Small intestine (tissue), 7 donors: ENCODE measurements at regions not wholly inside any gene's neighbourhood (a gene's known extent, or its start where the extent isn't known, plus 50 kb on each side); places are given as distances from the start of the nearest gene placed in this dataset.
"Not testable (repeated sequence)": the region's sequence is repeated elsewhere in the genome, so short reads cannot be mapped to it uniquely, and the experiment has no call there.

Experiments
- DNase-seq, 2 donors: peaks; one replicate each; pipeline versions ENCODE4 v3.0.0 to v3.0.0-alpha.2; 2013
- FAIRE-seq: peaks from 2 replicates; lab custom pipeline; 2012; peaks lifted over from hg19 to GRCh38; lab: Jason Lieb, UNC
- H3K27ac ChIP-seq, 3 donors: one replicate each; pipeline ENCODE4 v1.5.1; 2013; ENCODE audit warnings: low read length in 2 of 3, mild to moderate bottlenecking in 2 of 3, control low read depth in 1 of 3, inconsistent platforms in 1 of 3, low read depth in 1 of 3, moderate library complexity in 1 of 3
- H3K27me3 ChIP-seq, 3 donors: one replicate each; pipeline ENCODE4 v1.6.1; 2013; ENCODE audit warnings: low read length in 3 of 3, inconsistent platforms in 1 of 3; ENCODE audit not compliant: control insufficient read depth in 3 of 3, insufficient read depth in 3 of 3
- H3K36me3 ChIP-seq, 3 donors: one replicate each; pipeline ENCODE4 v1.6.1; 2013; ENCODE audit warnings: low read length in 3 of 3, inconsistent platforms in 1 of 3, low read depth in 1 of 3, mild to moderate bottlenecking in 1 of 3, moderate library complexity in 1 of 3; ENCODE audit not compliant: control insufficient read depth in 3 of 3, insufficient read depth in 2 of 3
- H3K4me1 ChIP-seq, 3 donors: one replicate each; pipeline ENCODE4 v1.6.1; 2013; ENCODE audit warnings: low read length in 2 of 3, inconsistent platforms in 1 of 3, low read depth in 1 of 3, mild to moderate bottlenecking in 1 of 3, moderate library complexity in 1 of 3; ENCODE audit not compliant: control insufficient read depth in 3 of 3, insufficient read depth in 2 of 3
- H3K4me3 ChIP-seq, 3 donors: one replicate each; pipeline ENCODE4 v1.5.1; 2013; ENCODE audit warnings: low read length in 3 of 3, control low read depth in 1 of 3, inconsistent platforms in 1 of 3, low read depth in 1 of 3, mild to moderate bottlenecking in 1 of 3, moderate library complexity in 1 of 3
- H3K9me3 ChIP-seq, 2 donors: one replicate each; pipeline ENCODE4 v1.6.1; 2013; ENCODE audit warnings: low read depth in 1 of 2, low read length in 1 of 2; ENCODE audit not compliant: control insufficient read depth in 2 of 2, insufficient read depth in 1 of 2
- WGBS, 3 donors: extraction: QIAGEN DNeasy Blood & Tissue Kit; methylation state at CpG; one replicate each; pipeline ENCODE4 v1.1.7; 2013; 5-methylcytosine and 5-hydroxymethylcytosine counted together
- donor health status: healthy with polysubstance abuse.
- donor health status: control.
- donor health status: control.
- donor health status: Bipolar disorder and iron deficiency.
- donor health status: healthy.

- 68 to 69% (median 69%) methylated on average over 7 of the region's 7 CpGs for WGBS, 3 donors
- H3K27me3 ChIP-seq: peaks cover 3 to 15% (median 4%) of the 10 kb centered on the region in 3 donors
- H3K9me3 ChIP-seq: no peaks in the 10 kb centered on the region
- H3K4me3 ChIP-seq: peak overlapping the region in 1 of 3 donors; percentile 46
- peaks cover 0 to 13% (median 4%) of the 10 kb centered on the region in 3 donors for H3K4me1 ChIP-seq
- DNase-seq: no peak
- H3K36me3 ChIP-seq: no peaks in the 10 kb centered on the region
- no peak for FAIRE-seq
- H3K27ac ChIP-seq: peak overlapping the region in 1 of 3 donors; percentile 28
These were observed 71.8 kb downstream of the C9orf50 start for GRCh38 chr9:129549139-129549538.

DNA sequence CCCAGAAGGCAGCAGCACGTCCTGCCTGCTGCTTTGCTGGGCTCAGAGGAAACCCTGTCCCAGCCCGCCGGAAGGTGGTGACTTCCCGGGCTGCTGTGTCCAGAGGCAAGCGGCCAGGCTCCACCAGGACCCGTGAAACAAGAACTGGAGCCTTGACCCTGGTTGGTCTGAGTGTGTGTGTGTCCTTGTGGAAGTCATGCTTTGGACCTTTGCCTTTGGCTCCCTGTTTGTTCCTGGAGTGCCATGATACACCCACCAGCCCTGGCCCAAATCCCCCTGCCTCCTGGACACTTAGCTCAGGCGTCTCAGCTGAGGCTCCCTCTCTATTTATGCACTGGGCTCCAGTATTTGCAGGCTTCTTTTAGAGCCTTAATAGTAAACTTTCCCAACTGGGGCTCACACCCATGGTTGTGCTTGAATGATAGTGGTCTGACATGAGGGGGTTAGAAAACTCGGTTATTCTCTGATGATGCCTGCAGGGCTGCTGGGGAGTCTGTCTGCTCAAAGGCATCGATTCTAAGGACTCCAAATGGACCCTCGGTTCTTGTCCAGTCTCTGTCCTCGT lies 72.2 kb downstream of the C9orf50 start:
- 64 to 83% (median 79%) methylated on average over 11 of the region's 11 CpGs for WGBS, 3 donors
- Histone ChIP-seq H3K4me3 (no peak overlapping the region), H3K27me3 (peaks cover 3 to 15% (median 4%) of the 10 kb centered on the region in 3 donors), H3K36me3 (no peaks in the 10 kb centered on the region), H3K4me1 (peaks cover 0 to 13% (median 4%) of the 10 kb centered on the region in 3 donors), H3K9me3 (no peaks in the 10 kb centered on the region), H3K27ac (peak overlapping the region in 1 of 3 donors; percentile 28)
- no peak for DNase-seq
- FAIRE-seq: no peak

DNA sequence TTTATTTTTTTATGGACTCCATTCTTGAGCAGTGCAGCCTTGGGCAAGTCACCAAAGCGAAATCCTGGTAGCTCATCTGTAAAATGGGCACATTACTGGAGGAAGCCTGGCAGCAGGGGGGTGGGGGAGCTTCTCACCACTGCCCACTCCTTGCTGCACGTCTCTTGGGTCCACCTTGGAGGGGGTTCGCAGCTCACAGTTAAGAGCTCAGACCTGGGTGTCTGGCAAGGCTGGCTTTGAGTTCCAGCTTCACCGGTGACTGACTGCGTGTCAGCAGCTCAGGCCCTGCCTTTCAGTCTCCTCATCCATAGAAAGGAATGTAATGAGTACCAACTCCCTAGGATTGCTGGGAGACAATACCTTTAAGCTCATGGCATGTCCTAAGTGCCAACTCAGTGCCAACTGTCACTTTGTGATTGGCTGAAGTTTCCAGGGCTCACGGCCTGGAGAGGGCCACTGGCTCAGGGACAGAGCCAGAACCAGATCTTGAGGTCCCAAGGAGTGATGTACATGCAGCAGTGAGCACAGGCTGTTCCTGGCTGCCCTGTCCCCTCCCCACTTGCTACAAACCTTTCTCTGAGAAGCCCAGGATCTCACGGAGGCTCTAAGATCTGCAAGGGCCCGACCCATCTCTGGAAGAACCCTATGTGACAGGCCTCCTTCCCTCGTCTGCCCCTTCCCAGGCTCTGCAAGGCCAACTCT lies 72.9 kb downstream of the C9orf50 start:
- no peak for FAIRE-seq

DNA sequence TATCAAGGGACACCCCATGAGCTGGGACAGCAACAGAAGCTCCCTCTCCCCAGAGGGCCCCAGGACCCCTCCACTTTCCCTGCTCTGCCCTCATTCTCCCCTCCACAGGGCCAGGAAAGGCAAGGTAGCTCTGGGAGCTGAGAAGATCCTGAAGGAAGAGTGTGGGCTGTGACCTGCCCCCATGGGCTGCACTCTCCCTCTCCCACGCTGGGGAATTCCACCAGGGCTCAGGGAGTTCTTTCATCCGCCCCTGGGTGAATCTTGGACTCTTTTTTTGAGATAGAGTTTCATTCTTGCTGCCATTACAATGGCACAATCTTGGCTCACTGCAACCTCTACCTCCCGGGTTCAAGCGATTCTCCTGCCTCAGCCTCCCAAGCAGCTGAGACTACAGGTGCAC lies 73.8 kb downstream of the C9orf50 start:
- WGBS, 3 donors: 61 to 83% (median 66%) methylated on average over 4 of the region's 4 CpGs
- no peak overlapping the region for H3K27ac ChIP-seq
- DNase-seq: no peak
- no peak overlapping the region for H3K4me3 ChIP-seq
- H3K36me3 ChIP-seq: peaks cover 0 to 2% (median 0%) of the 10 kb centered on the region in 3 donors
- H3K4me1 ChIP-seq: peaks cover 0 to 13% (median 4%) of the 10 kb centered on the region in 3 donors
- no peak for FAIRE-seq
- peaks cover 3 to 15% (median 4%) of the 10 kb centered on the region in 3 donors for H3K27me3 ChIP-seq
- H3K9me3 ChIP-seq: no peaks in the 10 kb centered on the region

More for the DNA sequence above, 72.9 kb downstream of the C9orf50 start:
- DNase-seq: no peak
- peak overlapping the region in 1 of 3 donors; percentile 26 for H3K27ac ChIP-seq
- peaks cover 0 to 13% (median 4%) of the 10 kb centered on the region in 3 donors for H3K4me1 ChIP-seq
- no peaks in the 10 kb centered on the region for H3K9me3 ChIP-seq
- WGBS, 3 donors: 80 to 83% (median 82%) methylated on average over 9 of the region's 9 CpGs
- H3K27me3 ChIP-seq: peaks cover 3 to 15% (median 4%) of the 10 kb centered on the region in 3 donors
- H3K36me3 ChIP-seq: no peaks in the 10 kb centered on the region
- no peak overlapping the region for H3K4me3 ChIP-seq

GRCh38 chr9:129545876-129546275 lies 75.0 kb downstream of the C9orf50 start:
- H3K27ac ChIP-seq, H3K4me3 ChIP-seq, FAIRE-seq, H3K4me1 ChIP-seq, DNase-seq, H3K36me3 ChIP-seq, H3K9me3 ChIP-seq: not testable (repeated sequence)
- H3K27me3 ChIP-seq: peaks cover 0 to 15% (median 4%) of the 10 kb centered on the region in 3 donors
- 82 to 90% (median 84%) methylated on average over 8 of the region's 8 CpGs for WGBS, 3 donors

- WGBS, 3 donors: 72 to 76% (median 73%) methylated on average over 6 of the region's 6 CpGs
These were observed 76.1 kb downstream of the C9orf50 start for GRCh38 chr9:129544761-129545160.

DNA sequence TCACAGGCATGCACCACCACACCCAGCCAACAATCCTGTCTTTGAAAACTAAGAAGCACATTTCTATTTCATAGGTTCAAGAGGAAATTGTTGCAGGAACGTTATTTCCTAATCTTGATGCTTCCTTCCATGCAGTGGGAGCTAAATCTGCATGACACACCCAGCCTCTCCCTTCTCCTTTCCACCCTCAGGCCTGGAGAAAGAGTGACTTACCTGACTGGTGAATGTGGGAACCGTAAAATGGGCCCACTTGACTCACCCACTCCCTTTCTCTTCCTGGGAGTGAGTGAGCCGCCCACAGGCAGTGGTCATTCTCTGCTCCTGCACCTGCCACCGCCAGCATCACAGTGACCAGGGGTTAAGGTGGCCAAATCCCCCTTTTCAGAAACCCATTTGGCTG lies 78.2 kb downstream of the C9orf50 start:
- Histone ChIP-seq H3K27ac (no peak overlapping the region), H3K9me3 (no peaks in the 10 kb centered on the region), H3K36me3 (peaks cover 0 to 2% (median 0%) of the 10 kb centered on the region in 3 donors), H3K27me3 (peaks cover 0 to 2% (median 2%) of the 10 kb centered on the region in 3 donors), H3K4me3 (no peak overlapping the region), H3K4me1 (no peaks in the 10 kb centered on the region)
- FAIRE-seq (no peak), DNase-seq (no peak)
- WGBS, 3 donors: 36 to 69% (median 62%) methylated on average over 3 to 4 of the region's 4 CpGs

More at GRCh38 chr9:129544761-129545160, 76.1 kb downstream of the C9orf50 start:
- Histone ChIP-seq H3K4me1 (peaks cover 0 to 3% (median 0%) of the 10 kb centered on the region in 3 donors), H3K27me3 (peaks cover 0 to 10% (median 2%) of the 10 kb centered on the region in 3 donors), H3K27ac (no peak overlapping the region), H3K9me3 (no peaks in the 10 kb centered on the region), H3K4me3 (no peak overlapping the region), H3K36me3 (peaks cover 0 to 2% (median 0%) of the 10 kb centered on the region in 3 donors)
- FAIRE-seq: no peak
- no peak for DNase-seq

GRCh38 chr9:129541270-129541669 lies 79.6 kb downstream of the C9orf50 start:
- Histone ChIP-seq H3K27ac (no peak overlapping the region), H3K4me1 (no peaks in the 10 kb centered on the region), H3K36me3 (peaks cover 0 to 2% (median 0%) of the 10 kb centered on the region in 3 donors), H3K4me3 (no peak overlapping the region), H3K27me3 (peaks cover 0 to 2% (median 2%) of the 10 kb centered on the region in 3 donors), H3K9me3 (no peaks in the 10 kb centered on the region)
- FAIRE-seq (no peak), DNase-seq (no peak)
- WGBS, 3 donors: 23 to 62% (median 45%) methylated on average over 2 of the region's 2 CpGs
